ENCODE measurements at regions not wholly inside any gene's neighbourhood (a gene's known extent, or its start where the extent isn't known, plus 50 kb on each side); places are given as distances from the start of the nearest gene placed in this dataset.

DNA sequence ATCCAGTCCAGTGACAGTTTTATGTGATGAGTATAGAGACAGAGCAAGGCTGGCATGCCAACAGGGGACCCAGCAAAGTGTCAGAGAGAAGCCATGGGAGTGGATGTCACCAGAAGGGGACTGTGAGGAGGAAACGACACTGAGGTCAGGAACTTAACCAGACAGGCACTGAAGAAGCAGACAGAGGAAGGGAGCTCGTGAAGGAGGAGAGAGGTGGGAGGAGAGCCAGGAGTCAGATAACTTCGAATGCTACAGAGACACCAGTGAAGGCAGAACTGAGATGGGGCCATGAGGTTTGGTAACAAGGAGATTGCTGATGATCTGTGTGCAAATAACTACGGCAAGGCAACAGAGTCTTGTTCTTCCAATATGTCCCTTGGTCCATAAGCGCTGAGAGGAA, 211.1 kb upstream of the FOXA2 start:
- in situ Hi-C loops (cut with HindIII; ENCODE audit: low pct_ligation_motif_present, low sequenced_read_pairs): loop anchor here (25.0 kb wide), 1 partner anchor 108 kb away; no protein-coding TSS in a partner anchor
- no peak overlapping the region for H3K4me3 ChIP-seq (ENCODE audit: low read depth, low read length)
- no peaks in the 10 kb centered on the region for H3K36me3 ChIP-seq (replicated peaks)
- H3K27me3 ChIP-seq (replicated peaks): no peaks in the 10 kb centered on the region
- no peak for DNase-seq
- H3K27ac ChIP-seq: peak overlapping the region; percentile 94
- TF ChIP-seq, protein P1, sequence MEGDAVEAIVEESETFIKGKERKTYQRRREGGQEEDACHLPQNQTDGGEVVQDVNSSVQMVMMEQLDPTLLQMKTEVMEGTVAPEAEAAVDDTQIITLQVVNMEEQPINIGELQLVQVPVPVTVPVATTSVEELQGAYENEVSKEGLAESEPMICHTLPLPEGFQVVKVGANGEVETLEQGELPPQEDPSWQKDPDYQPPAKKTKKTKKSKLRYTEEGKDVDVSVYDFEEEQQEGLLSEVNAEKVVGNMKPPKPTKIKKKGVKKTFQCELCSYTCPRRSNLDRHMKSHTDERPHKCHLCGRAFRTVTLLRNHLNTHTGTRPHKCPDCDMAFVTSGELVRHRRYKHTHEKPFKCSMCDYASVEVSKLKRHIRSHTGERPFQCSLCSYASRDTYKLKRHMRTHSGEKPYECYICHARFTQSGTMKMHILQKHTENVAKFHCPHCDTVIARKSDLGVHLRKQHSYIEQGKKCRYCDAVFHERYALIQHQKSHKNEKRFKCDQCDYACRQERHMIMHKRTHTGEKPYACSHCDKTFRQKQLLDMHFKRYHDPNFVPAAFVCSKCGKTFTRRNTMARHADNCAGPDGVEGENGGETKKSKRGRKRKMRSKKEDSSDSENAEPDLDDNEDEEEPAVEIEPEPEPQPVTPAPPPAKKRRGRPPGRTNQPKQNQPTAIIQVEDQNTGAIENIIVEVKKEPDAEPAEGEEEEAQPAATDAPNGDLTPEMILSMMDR (IDR thresholded peaks at IDR 0.05; ENCODE audit: low read depth, low read length, missing control alignments): no peak

DNA sequence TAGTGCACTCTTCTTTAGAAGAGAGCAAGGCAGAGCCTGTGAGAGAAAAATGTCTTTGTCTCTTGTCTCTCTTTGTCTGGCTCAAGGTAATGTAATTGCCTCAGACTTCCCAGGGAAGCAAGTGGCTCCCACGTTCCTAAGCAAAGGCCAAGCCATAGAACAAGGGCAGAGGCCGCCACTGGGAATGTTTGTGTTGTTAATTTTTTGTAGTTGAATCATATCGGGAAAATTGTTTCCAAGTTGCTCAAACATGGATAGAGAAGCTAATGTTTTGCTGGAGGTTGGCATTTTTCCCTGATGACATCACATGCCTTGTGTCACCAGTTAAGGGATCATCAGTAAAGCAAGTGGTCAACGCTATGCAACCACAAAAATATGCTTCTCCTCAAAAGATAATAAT, 211.5 kb upstream of the FOXA2 start:
- DNase-seq: peak; percentile 99
- Histone ChIP-seq H3K27ac (peak overlapping the region; percentile 94), H3K4me3 (ENCODE audit: low read depth, low read length) (no peak overlapping the region)

DNA sequence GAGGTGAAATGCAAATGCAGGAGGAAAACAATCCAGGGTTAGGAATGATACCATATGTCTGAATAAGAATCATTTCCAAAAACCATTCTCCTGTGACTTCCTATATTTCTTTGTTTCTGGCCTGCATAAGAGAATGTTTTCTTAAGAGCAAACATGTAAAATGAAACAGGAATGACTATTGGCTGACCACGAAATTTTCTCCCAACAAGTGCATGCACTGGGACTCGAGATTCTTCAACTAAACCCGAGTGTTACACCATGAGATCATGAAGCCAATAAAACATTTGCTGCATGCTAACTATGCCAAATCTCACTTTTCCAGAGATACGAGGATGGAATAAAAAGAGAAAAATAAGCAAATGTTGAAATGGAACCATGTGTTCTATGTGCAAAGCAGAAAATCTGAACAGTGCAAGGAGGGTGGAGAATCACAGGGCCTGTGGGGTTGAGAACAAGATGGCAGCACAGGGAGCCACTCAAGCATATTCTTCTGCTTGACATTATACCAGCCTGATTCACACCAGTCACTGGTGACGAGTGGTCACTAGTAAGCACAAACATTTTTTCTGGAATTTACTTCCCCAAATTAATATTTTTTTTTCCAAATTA, 212.2 kb upstream of the FOXA2 start:
- Histone ChIP-seq H3K4me3 (ENCODE audit: low read depth, low read length) (no peak overlapping the region), H3K27me3 (replicated peaks) (no peaks in the 10 kb centered on the region), H3K36me3 (replicated peaks) (no peaks in the 10 kb centered on the region), H3K27ac (peak overlapping the region; percentile 94)
- TF ChIP-seq, protein P1 (IDR thresholded peaks at IDR 0.05; ENCODE audit: low read depth, low read length, missing control alignments): no peak
- in situ Hi-C loops (cut with HindIII; ENCODE audit: low pct_ligation_motif_present, low sequenced_read_pairs): loop anchor here (25.0 kb wide), 1 partner anchor 109 kb away; no protein-coding TSS in a partner anchor
- peak; percentile 63 for DNase-seq

More for the DNA sequence above, 211.5 kb upstream of the FOXA2 start:
- Histone ChIP-seq H3K27me3 (replicated peaks) (no peaks in the 10 kb centered on the region), H3K36me3 (replicated peaks) (no peaks in the 10 kb centered on the region)
- in situ Hi-C loops (cut with HindIII; ENCODE audit: low pct_ligation_motif_present, low sequenced_read_pairs): loop anchor here (25.0 kb wide), 1 partner anchor 109 kb away; no protein-coding TSS in a partner anchor
- TF ChIP-seq, protein P1 (IDR thresholded peaks at IDR 0.05; ENCODE audit: low read depth, low read length, missing control alignments): no peak

DNA sequence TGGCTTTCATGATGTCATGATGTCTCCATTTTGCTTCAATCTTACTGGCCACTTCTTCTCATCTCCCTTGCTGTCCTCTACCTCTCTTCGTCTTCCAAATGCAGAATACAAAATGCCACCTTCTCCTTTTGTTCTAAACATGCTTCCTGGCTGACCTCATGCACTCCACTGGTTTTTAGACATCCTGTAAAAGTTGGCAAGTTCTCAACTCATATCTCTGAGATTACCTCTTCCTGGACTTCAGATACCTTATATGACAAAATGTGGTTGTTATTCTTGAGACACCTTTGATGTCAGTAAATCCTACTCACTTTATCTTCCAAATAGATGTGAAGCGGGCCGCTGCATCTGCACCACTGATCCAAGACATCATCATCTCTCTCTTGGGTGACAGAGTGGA, 212.7 kb upstream of the FOXA2 start:
- in situ Hi-C loops (cut with HindIII; ENCODE audit: low pct_ligation_motif_present, low sequenced_read_pairs): loop anchor here (25.0 kb wide), 1 partner anchor 110 kb away; no protein-coding TSS in a partner anchor
- TF ChIP-seq, protein P1 (IDR thresholded peaks at IDR 0.05; ENCODE audit: low read depth, low read length, missing control alignments): no peak
- no peak for DNase-seq
- Histone ChIP-seq H3K27me3 (replicated peaks) (no peaks in the 10 kb centered on the region), H3K36me3 (replicated peaks) (no peaks in the 10 kb centered on the region), H3K27ac (peak overlapping the region; percentile 94), H3K4me3 (ENCODE audit: low read depth, low read length) (no peak overlapping the region)

DNA sequence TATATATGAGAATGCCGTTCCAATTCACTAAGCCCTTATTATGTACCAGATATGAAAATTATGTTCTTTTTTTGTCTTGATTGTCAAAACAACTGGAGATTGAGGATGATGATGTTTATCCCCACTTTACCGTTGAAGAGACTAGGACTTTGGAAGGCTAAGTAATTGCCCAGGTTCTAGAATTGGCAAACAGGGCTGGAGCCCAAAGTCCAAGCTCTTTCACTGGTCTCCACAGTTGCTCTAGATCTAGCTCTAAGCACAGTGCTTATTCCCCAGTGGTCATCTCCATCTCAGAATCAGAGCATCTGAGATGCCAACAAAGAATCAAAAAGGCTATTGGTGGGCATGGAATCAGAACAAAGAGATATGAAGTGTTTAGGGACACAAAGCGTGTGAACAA, 215.3 kb upstream of the FOXA2 start:
- DNase-seq: no peak
- Histone ChIP-seq H3K36me3 (replicated peaks) (no peaks in the 10 kb centered on the region), H3K27ac (no peak overlapping the region), H3K4me3 (ENCODE audit: low read depth, low read length) (no peak overlapping the region), H3K27me3 (replicated peaks) (no peaks in the 10 kb centered on the region)
- TF ChIP-seq, protein P1 (IDR thresholded peaks at IDR 0.05; ENCODE audit: low read depth, low read length, missing control alignments): no peak
- in situ Hi-C loops (cut with HindIII; ENCODE audit: low pct_ligation_motif_present, low sequenced_read_pairs): loop anchor here (25.0 kb wide), 1 partner anchor 112 kb away; no protein-coding TSS in a partner anchor

DNA sequence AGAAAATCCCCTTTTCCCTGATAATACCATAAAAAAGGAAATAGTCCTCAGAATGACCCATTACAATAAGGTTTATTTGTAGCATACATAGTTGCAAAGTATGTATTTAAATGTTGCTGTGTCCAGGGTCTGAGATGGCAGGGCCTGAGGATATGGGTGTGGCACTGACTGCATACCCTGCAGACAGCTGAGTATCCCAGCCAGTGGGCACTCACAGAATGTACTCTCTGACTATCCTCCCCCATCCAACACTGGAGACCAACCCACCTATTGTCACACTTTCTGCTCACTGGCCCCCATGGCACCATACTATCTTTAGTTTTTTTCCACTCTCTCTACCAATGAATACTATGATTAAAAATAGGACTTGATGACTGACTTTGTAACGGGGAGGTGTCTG, 215.8 kb upstream of the FOXA2 start:
- no peaks in the 10 kb centered on the region for H3K36me3 ChIP-seq (replicated peaks)
- no peaks in the 10 kb centered on the region for H3K27me3 ChIP-seq (replicated peaks)
- no peak for DNase-seq
- no peak overlapping the region for H3K27ac ChIP-seq
- TF ChIP-seq, protein P1 (IDR thresholded peaks at IDR 0.05; ENCODE audit: low read depth, low read length, missing control alignments): no peak
- H3K4me3 ChIP-seq (ENCODE audit: low read depth, low read length): no peak overlapping the region
- in situ Hi-C loops (cut with HindIII; ENCODE audit: low pct_ligation_motif_present, low sequenced_read_pairs): no loop called here
